ENCODE measurements at regions not wholly inside any gene's neighbourhood (a gene's known extent, or its start where the extent isn't known, plus 50 kb on each side); places are given as distances from the start of the nearest gene placed in this dataset.
"Not testable (repeated sequence)": the region's sequence is repeated elsewhere in the genome, so short reads cannot be mapped to it uniquely, and the experiment has no call there.

- TF ChIP-seq POLR2A (IDR thresholded peaks at IDR 0.05): not testable (repeated sequence)
- TF ChIP-seq, protein P1, sequence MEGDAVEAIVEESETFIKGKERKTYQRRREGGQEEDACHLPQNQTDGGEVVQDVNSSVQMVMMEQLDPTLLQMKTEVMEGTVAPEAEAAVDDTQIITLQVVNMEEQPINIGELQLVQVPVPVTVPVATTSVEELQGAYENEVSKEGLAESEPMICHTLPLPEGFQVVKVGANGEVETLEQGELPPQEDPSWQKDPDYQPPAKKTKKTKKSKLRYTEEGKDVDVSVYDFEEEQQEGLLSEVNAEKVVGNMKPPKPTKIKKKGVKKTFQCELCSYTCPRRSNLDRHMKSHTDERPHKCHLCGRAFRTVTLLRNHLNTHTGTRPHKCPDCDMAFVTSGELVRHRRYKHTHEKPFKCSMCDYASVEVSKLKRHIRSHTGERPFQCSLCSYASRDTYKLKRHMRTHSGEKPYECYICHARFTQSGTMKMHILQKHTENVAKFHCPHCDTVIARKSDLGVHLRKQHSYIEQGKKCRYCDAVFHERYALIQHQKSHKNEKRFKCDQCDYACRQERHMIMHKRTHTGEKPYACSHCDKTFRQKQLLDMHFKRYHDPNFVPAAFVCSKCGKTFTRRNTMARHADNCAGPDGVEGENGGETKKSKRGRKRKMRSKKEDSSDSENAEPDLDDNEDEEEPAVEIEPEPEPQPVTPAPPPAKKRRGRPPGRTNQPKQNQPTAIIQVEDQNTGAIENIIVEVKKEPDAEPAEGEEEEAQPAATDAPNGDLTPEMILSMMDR (IDR thresholded peaks at IDR 0.05): not testable (repeated sequence)
Measured at GRCh38 chr13:37472266-37472665, 126.3 kb downstream of the POSTN start.
